Lower lobe of right lung (tissue), 2 donors: ENCODE measurements at regions not wholly inside any gene's neighbourhood (a gene's known extent, or its start where the extent isn't known, plus 50 kb on each side); places are given as distances from the start of the nearest gene placed in this dataset.

ENCODE experiments used
- ATAC-seq, 2 donors: fragments of 200-7000 bp; cut with Tn5 transposase; one replicate each; pipeline ENCODE4 v1.9.1; 2020 to 2022; ENCODE audit warnings: mild to moderate bottlenecking in 2 of 2, moderate library complexity in 2 of 2
- DNase-seq: peaks from one replicate; pipeline ENCODE4 v3.0.0-alpha.2; 2020
- H3K27ac ChIP-seq: fragments of 200-600 bp; one replicate; pipeline ENCODE4 v1.8.0; 2022
- H3K27me3 ChIP-seq: fragments of 200-600 bp; one replicate; pipeline ENCODE4 v1.8.0; 2022; ENCODE audit warnings: low read depth
- H3K36me3 ChIP-seq: fragments of 200-600 bp; one replicate; pipeline ENCODE4 v1.8.0; 2022; ENCODE audit warnings: mild to moderate bottlenecking
- H3K4me1 ChIP-seq: fragments of 200-600 bp; one replicate; pipeline ENCODE4 v1.8.0; 2022
- H3K4me3 ChIP-seq: fragments of 200-600 bp; one replicate; pipeline ENCODE4 v1.8.0; 2022; ENCODE audit warnings: mild to moderate bottlenecking
- H3K9me3 ChIP-seq: fragments of 200-600 bp; one replicate; pipeline ENCODE4 v1.8.0; 2022
- intact Hi-C: fragments of 100-400 bp; cut with DNase I; formaldehyde crosslinking; loops from one replicate; pipeline ENCODE4 v1.11.0; 2022
- TF ChIP-seq, protein P1 (sequence below): fragments of 200-600 bp; IDR thresholded peaks from one replicate; pipeline ENCODE4 v1.8.0; 2022; ENCODE audit warnings: antibody characterized with exemption, mild to moderate bottlenecking
- donor health status: DM: no; HTN: yes; CAD: no; lungs with severe emphysema.

DNA sequence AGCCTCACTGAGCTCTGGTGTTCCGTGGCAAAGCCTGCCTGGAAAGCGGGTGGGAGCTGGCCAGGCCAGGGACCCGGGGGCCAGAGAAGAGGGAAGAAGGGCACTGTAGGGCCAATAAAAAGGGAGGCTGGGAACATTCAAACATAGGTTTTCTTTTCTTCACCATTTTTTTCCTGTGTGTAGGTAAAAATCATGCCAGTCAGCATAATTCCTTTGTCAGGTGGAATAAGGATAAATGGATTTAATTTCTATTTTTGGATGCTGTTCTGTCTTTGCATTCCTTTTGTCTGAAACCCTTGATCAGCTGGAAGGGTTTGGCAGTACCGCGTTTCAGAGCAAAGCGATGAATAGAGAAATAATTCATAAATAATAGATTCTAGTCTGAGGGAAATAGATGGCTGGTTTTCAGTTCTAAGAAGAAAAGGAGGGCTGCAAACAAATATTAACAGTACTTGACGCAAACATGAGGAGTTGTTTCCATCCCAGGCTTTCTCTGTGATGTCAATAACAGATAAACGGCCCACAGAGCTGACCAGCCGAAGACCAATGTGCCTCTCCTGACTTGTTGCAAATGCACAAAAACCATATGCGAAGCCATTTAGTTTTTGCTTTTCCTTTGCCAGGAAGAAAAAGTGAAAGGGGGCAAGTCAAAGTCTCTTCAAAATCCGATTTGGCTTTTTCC lies 384.4 kb downstream of the TSN start:
- no peak overlapping the region for H3K27ac ChIP-seq
- H3K9me3 ChIP-seq = no peaks in the 10 kb centered on the region
- no peak for DNase-seq
- no peak overlapping the region for H3K4me3 ChIP-seq
- H3K36me3 ChIP-seq = no peaks in the 10 kb centered on the region
- no peaks in the 10 kb centered on the region for H3K27me3 ChIP-seq
- no peaks in the 10 kb centered on the region for H3K4me1 ChIP-seq
- intact Hi-C loops = no loop called here
- ATAC-seq = no peak
- TF ChIP-seq, protein P1, sequence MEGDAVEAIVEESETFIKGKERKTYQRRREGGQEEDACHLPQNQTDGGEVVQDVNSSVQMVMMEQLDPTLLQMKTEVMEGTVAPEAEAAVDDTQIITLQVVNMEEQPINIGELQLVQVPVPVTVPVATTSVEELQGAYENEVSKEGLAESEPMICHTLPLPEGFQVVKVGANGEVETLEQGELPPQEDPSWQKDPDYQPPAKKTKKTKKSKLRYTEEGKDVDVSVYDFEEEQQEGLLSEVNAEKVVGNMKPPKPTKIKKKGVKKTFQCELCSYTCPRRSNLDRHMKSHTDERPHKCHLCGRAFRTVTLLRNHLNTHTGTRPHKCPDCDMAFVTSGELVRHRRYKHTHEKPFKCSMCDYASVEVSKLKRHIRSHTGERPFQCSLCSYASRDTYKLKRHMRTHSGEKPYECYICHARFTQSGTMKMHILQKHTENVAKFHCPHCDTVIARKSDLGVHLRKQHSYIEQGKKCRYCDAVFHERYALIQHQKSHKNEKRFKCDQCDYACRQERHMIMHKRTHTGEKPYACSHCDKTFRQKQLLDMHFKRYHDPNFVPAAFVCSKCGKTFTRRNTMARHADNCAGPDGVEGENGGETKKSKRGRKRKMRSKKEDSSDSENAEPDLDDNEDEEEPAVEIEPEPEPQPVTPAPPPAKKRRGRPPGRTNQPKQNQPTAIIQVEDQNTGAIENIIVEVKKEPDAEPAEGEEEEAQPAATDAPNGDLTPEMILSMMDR = no peak

DNA sequence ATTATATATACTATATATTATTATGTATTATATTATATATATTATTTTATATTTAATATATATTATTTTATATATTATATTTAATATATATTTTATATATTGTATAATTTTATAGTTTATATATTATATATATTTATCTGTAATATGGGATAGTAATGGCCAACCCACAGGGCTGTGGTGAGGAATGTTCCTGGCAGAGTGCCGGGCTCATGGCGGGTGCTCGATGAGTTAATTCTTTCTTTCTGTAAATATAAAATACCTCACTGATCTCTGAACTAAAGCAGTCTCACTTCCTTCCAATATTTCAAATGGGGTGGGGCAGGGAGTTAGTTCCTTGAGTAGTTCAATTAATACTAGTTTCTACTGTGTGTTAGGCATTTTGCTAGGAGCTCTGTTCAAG lies 389.4 kb downstream of the TSN start:
- intact Hi-C loops = no loop called here
- ATAC-seq = no peak
- Histone ChIP-seq H3K36me3 (no peaks in the 10 kb centered on the region), H3K27ac (no peak overlapping the region), H3K27me3 (no peaks in the 10 kb centered on the region), H3K4me3 (no peak overlapping the region), H3K9me3 (no peaks in the 10 kb centered on the region), H3K4me1 (no peaks in the 10 kb centered on the region)
- TF ChIP-seq, protein P1 = no peak
- no peak for DNase-seq

DNA sequence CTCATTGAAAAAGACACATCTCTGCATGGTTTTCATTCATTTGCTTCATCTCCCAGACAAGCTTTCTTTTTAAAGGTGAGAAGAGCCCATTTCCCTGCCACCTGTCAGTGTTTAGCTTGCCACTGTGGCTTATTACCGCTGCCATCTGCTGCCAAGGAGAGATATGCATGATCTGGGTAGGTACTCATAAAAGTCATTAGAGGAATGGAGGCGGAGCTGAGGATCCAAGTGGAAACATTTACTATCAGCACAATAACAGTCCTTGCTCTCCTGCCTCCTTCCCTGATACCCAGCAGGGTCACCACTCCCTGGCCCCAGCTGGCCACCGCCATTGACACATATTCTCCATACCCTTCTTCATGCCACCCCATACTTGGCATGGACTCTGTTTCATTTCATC lies 390.4 kb downstream of the TSN start:
- TF ChIP-seq, protein P1 = no peak
- no peak for DNase-seq

DNA sequence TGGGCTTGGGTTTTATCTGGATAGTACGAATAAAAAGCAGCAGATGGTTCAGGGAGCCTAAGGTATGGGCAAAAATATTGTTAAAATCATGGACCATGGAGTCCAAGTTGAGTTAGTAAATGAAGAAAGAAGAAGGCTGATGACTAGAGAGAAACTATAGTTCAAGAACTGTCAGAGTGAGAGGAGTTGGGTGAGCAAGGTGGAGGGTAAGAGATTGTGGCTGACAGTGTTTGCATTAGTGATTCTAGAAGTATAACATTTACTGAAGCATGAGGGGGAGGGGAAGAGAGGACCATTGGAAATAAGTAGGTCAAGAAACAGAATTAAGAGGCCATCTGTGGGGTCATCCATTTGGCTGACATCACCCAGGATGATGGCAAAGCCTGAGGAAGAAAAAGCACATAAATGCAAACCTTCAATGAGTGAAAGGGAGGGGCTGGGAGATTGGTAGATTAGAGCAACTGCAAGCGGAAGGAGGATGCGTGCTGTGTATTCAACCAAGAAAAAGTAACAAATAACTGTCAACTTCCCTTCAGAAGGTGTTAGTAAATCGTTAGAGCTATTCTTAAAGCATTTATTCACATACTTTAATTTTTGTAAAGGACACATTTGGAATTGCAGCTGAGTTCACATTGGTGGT lies 392.8 kb downstream of the TSN start:
- Histone ChIP-seq H3K27me3 (no peaks in the 10 kb centered on the region), H3K9me3 (no peaks in the 10 kb centered on the region), H3K4me3 (no peak overlapping the region), H3K27ac (no peak overlapping the region), H3K4me1 (no peaks in the 10 kb centered on the region), H3K36me3 (no peaks in the 10 kb centered on the region)
- DNase-seq (no peak), ATAC-seq (no peak)
- intact Hi-C loops = no loop called here
- TF ChIP-seq, protein P1 = no peak

More for the DNA sequence above, 390.4 kb downstream of the TSN start:
- H3K27ac ChIP-seq = no peak overlapping the region
- H3K9me3 ChIP-seq = no peaks in the 10 kb centered on the region
- H3K36me3 ChIP-seq = no peaks in the 10 kb centered on the region
- intact Hi-C loops = no loop called here
- H3K27me3 ChIP-seq = no peaks in the 10 kb centered on the region
- H3K4me3 ChIP-seq = no peak overlapping the region
- no peak for ATAC-seq
- H3K4me1 ChIP-seq = no peaks in the 10 kb centered on the region

DNA sequence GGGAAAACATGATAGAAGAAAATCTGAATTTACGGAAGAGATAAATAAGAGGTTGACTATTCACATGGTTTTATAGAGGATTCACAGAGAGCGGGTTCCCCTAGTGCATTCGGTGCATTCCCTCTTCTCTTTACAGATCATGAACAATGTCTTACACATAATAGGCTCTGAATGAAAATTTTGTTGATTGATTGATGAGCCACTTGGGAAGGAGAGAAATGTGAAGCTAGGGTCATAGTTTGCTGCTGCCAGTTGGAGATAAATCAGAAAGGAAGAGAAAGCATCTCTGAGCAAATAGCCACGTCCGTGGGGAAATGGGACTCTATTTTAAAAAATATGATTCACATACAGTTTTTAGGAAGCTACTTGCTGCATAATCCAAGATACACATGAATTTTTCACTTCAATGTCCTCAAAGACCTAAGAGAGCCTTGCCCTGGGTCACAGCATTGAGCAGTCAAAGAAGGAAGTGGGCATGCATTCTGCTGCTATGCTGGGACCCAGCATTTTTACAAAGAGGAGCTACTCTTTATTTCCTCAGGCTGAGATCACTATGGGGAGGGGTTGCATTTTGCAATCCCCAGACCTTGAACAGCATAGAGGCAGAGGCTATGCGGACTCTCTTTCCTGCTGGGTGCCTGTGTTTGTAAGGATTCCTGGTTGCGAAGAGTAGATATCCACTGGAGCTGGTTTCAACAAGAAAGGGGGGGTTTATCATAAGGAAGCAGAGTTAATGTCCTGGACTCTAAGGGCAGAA lies 395.3 kb downstream of the TSN start:
- no peaks in the 10 kb centered on the region for H3K27me3 ChIP-seq
- intact Hi-C loops = no loop called here
- H3K4me1 ChIP-seq = no peaks in the 10 kb centered on the region
- no peaks in the 10 kb centered on the region for H3K36me3 ChIP-seq
- H3K9me3 ChIP-seq = no peaks in the 10 kb centered on the region
- DNase-seq (no peak), ATAC-seq (no peak)
- no peak overlapping the region for H3K4me3 ChIP-seq
- TF ChIP-seq, protein P1 = no peak
- H3K27ac ChIP-seq = no peak overlapping the region
